Lung (tissue), 11 donors: ENCODE measurements at regions not wholly inside any gene's neighbourhood (a gene's known extent, or its start where the extent isn't known, plus 50 kb on each side); places are given as distances from the start of the nearest gene placed in this dataset.

ENCODE experiments used
- ATAC-seq: fragments of 200-7000 bp; cut with Tn5 transposase; one replicate; pipeline ENCODE4 v1.9.1; 2020; ENCODE audit warnings: moderate number of reproducible peaks; ENCODE audit not compliant: insufficient read depth, low FRiP score
- DNase-seq, 3 donors: peaks; one replicate each; pipeline ENCODE4 v3.0.0-alpha.2; 2013 to 2017
- H3K27ac ChIP-seq, 2 donors: one replicate each; pipeline ENCODE4 v1.5.1; 2013; ENCODE audit warnings: mild to moderate bottlenecking in 2 of 2, moderate library complexity in 2 of 2, control low read depth in 1 of 2, inconsistent platforms in 1 of 2, low read depth in 1 of 2, low read length in 1 of 2
- H3K27me3 ChIP-seq, 3 donors: one replicate each; pipeline ENCODE4 v1.5.1; 2013; ENCODE audit warnings: low read length in 2 of 3; ENCODE audit not compliant: control insufficient read depth in 3 of 3, insufficient read depth in 3 of 3
- H3K36me3 ChIP-seq, 4 donors: one replicate each; pipeline ENCODE4 v1.5.1; 2013; ENCODE audit warnings: low read length in 4 of 4, mild to moderate bottlenecking in 1 of 4, moderate library complexity in 1 of 4; ENCODE audit not compliant: control insufficient read depth in 4 of 4, insufficient read depth in 4 of 4
- H3K4me1 ChIP-seq, 5 donors: one replicate each; pipeline ENCODE4 v1.5.1; 2013; ENCODE audit warnings: low read length in 5 of 5, mild to moderate bottlenecking in 2 of 5, moderate library complexity in 1 of 5; ENCODE audit not compliant: control insufficient read depth in 5 of 5, insufficient read depth in 5 of 5
- H3K4me3 ChIP-seq: one replicate; pipeline ENCODE4 v1.5.1; 2013; ENCODE audit warnings: mild to moderate bottlenecking, control low read depth, moderate library complexity
- H3K9ac ChIP-seq, 2 donors: one replicate each; pipeline ENCODE4 v1.5.1; 2013; ENCODE audit warnings: low read length in 2 of 2, control low read depth in 1 of 2; ENCODE audit not compliant: insufficient read depth in 1 of 2
- H3K9me3 ChIP-seq, 4 donors: one replicate each; pipeline ENCODE4 v1.5.1; 2013; ENCODE audit warnings: low read length in 3 of 4, mild to moderate bottlenecking in 1 of 4, moderate library complexity in 1 of 4; ENCODE audit not compliant: control insufficient read depth in 4 of 4, insufficient read depth in 3 of 4
- CTCF ChIP-seq: IDR thresholded peaks from 2 replicates; pipeline ENCODE4 v1.5.1; 2012; ENCODE audit warnings: mild to moderate bottlenecking; ENCODE audit errors: control extremely low read depth, extremely low read depth
- WGBS, 2 donors: extraction: QIAGEN DNeasy Blood & Tissue Kit; methylation state at CpG; one replicate each; pipeline ENCODE4 v1.1.7; 2013; 5-methylcytosine and 5-hydroxymethylcytosine counted together
- donor health status: control.
- donor health status: control.
- donor health status: Bipolar disorder and iron deficiency.
- donor health status: healthy.
- donor health status: DM: yes; HTN: yes; CAD: no.

GRCh38 chr4:155591738-155592143 lies 74.9 kb upstream of the GUCY1A1 start:
- no peak overlapping the region for H3K4me3 ChIP-seq
- no peak overlapping the region for H3K9ac ChIP-seq
- DNase-seq, result peak; percentile 74 to 97 (median 95)
- H3K9me3 ChIP-seq, result no peaks in the 10 kb centered on the region
- WGBS, 2 donors, result 85 to 95% methylated on average over 6 of the region's 6 CpGs
- no peak overlapping the region for H3K27ac ChIP-seq
- peak; percentile 30 for ATAC-seq
- H3K27me3 ChIP-seq, result no peaks in the 10 kb centered on the region
- TF ChIP-seq CTCF, result no peak
- H3K36me3 ChIP-seq, result no peaks in the 10 kb centered on the region
- H3K4me1 ChIP-seq, result peaks cover 0 to 32% (median 0%) of the 10 kb centered on the region in 5 donors

GRCh38 chr4:155590796-155591585 lies 75.7 kb upstream of the GUCY1A1 start:
- H3K27me3 ChIP-seq, result no peaks in the 10 kb centered on the region
- WGBS, 2 donors, result 80 to 84% methylated on average over 3 of the region's 3 CpGs
- no peak for ATAC-seq

GRCh38 chr4:155588437-155588836 lies 78.2 kb upstream of the GUCY1A1 start:
- H3K4me1 ChIP-seq, result peaks cover 0 to 24% (median 0%) of the 10 kb centered on the region in 5 donors
- WGBS, 2 donors, result 97 to 100% methylated on average over 2 of the region's 2 CpGs
- DNase-seq (no peak), ATAC-seq (no peak)
- no peaks in the 10 kb centered on the region for H3K27me3 ChIP-seq
- no peak overlapping the region for H3K4me3 ChIP-seq
- no peak for TF ChIP-seq CTCF
- H3K36me3 ChIP-seq, result no peaks in the 10 kb centered on the region
- no peak overlapping the region for H3K27ac ChIP-seq
- no peak overlapping the region for H3K9ac ChIP-seq
- H3K9me3 ChIP-seq, result no peaks in the 10 kb centered on the region

More at GRCh38 chr4:155590796-155591585, 75.7 kb upstream of the GUCY1A1 start:
- Histone ChIP-seq H3K4me1 (peaks cover 0 to 31% (median 0%) of the 10 kb centered on the region in 5 donors), H3K27ac (no peak overlapping the region), H3K9ac (no peak overlapping the region), H3K36me3 (no peaks in the 10 kb centered on the region), H3K9me3 (no peaks in the 10 kb centered on the region), H3K4me3 (no peak overlapping the region)
- no peak for TF ChIP-seq CTCF
- peak; percentile 75 to 99 (median 99) for DNase-seq
